LoVo (cell line): ENCODE measurements at regions not wholly inside any gene's neighbourhood (a gene's known extent, or its start where the extent isn't known, plus 50 kb on each side); places are given as distances from the start of the nearest gene placed in this dataset.
A peak's percentile ranks its signal among the peaks of the same experiment; 100 is the strongest.

Source experiments
- DNase-seq: peaks from one replicate; pipeline ENCODE4 v3.0.0-alpha.2; 2016; ENCODE audit warnings: low spot score

GRCh38 chr16:85162478-85163277, 50.4 kb upstream of the CIBAR2 start:
- DNase-seq = no peak

- DNase-seq = no peak
Observed at GRCh38 chr16:85163278-85164112, 51.2 kb upstream of the CIBAR2 start.

GRCh38 chr16:85164431-85164830, 52.2 kb upstream of the CIBAR2 start:
- DNase-seq = no peak

- no peak for DNase-seq
Observed at GRCh38 chr16:85164838-85165516, 52.7 kb upstream of the CIBAR2 start.

- no peak for DNase-seq
Observed at GRCh38 chr16:85165781-85166180, 53.5 kb upstream of the CIBAR2 start.

GRCh38 chr16:85166281-85166680, 54.0 kb upstream of the CIBAR2 start:
- no peak for DNase-seq

- DNase-seq = no peak
Observed at GRCh38 chr16:85166699-85167588, 54.7 kb upstream of the CIBAR2 start.

- no peak for DNase-seq
Observed at GRCh38 chr16:85167589-85168537, 55.6 kb upstream of the CIBAR2 start.

GRCh38 chr16:85168732-85169256, 56.5 kb upstream of the CIBAR2 start:
- no peak for DNase-seq

- DNase-seq = peak; percentile 9
Observed at GRCh38 chr16:85169333-85170065, 57.2 kb upstream of the CIBAR2 start.

GRCh38 chr16:85170066-85170491, 57.8 kb upstream of the CIBAR2 start:
- no peak for DNase-seq

GRCh38 chr16:85170590-85171003, 58.3 kb upstream of the CIBAR2 start:
- DNase-seq = no peak

GRCh38 chr16:85171004-85171758, 58.9 kb upstream of the CIBAR2 start:
- no peak for DNase-seq

- no peak for DNase-seq
Observed at GRCh38 chr16:85171759-85172454, 59.6 kb upstream of the CIBAR2 start.

GRCh38 chr16:85172455-85173145, 60.3 kb upstream of the CIBAR2 start:
- no peak for DNase-seq

GRCh38 chr16:85173146-85173980, 61.1 kb upstream of the CIBAR2 start:
- no peak for DNase-seq
